ENCODE measurements at regions not wholly inside any gene's neighbourhood (a gene's known extent, or its start where the extent isn't known, plus 50 kb on each side); places are given as distances from the start of the nearest gene placed in this dataset.
A peak's percentile ranks its signal among the peaks of the same experiment; 100 is the strongest.

GRCh38 chr2:186058614-186059013, 320.0 kb downstream of the FSIP2 start:
- Histone ChIP-seq H3K4me3 (no peak overlapping the region), H3K4me1 (ENCODE audit: control insufficient read depth in 5 of 5, insufficient read depth in 5 of 5, low read length in 5 of 5) (peaks cover 0 to 26% (median 5%) of the 10 kb centered on the region in 5 donors), H3K9ac (ENCODE audit: insufficient read depth in 1 of 2, low read length in 2 of 2) (no peak overlapping the region), H3K27me3 (ENCODE audit: control insufficient read depth in 3 of 3, insufficient read depth in 3 of 3, low read length in 2 of 3) (no peaks in the 10 kb centered on the region), H3K9me3 (ENCODE audit: control insufficient read depth in 4 of 4, insufficient read depth in 3 of 4, low read length in 3 of 4) (no peaks in the 10 kb centered on the region), H3K27ac (ENCODE audit: low read depth in 1 of 2, low read length in 1 of 2) (no peak overlapping the region), H3K36me3 (ENCODE audit: control insufficient read depth in 4 of 4, insufficient read depth in 4 of 4, low read length in 4 of 4) (no peaks in the 10 kb centered on the region)
- DNase-seq (peak in 2 of 3 donors; percentile 74), ATAC-seq (ENCODE audit: insufficient read depth, low FRiP score) (no peak)
- no peak for TF ChIP-seq CTCF (IDR thresholded peaks at IDR 0.05; ENCODE audit: control extremely low read depth, extremely low read depth)
- 87 to 89% methylated on average over 3 of the region's 3 CpGs for WGBS, 2 donors

DNA sequence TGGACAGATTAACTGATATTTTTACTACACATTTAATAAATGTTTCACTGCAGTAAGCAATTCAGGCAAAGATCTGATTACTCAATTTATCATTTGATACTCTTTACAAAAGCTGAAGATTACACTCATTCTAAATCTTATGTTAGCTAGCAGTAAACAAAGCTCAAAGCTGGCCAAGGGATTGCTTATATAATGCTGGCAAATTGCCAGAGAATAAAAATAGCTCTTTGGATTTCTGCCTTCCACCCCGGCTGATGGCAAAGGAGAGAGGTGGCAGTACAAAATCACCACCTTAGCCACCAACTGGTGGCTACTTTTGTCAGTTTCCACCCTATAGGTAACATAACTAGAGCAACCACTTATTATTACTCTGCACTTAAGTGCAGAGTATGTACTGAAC, 320.5 kb downstream of the FSIP2 start:
- Histone ChIP-seq H3K9ac (ENCODE audit: insufficient read depth in 1 of 2, low read length in 2 of 2) (no peak overlapping the region), H3K27me3 (ENCODE audit: control insufficient read depth in 3 of 3, insufficient read depth in 3 of 3, low read length in 2 of 3) (no peaks in the 10 kb centered on the region), H3K9me3 (ENCODE audit: control insufficient read depth in 4 of 4, insufficient read depth in 3 of 4, low read length in 3 of 4) (no peaks in the 10 kb centered on the region), H3K4me1 (ENCODE audit: control insufficient read depth in 5 of 5, insufficient read depth in 5 of 5, low read length in 5 of 5) (peaks cover 0 to 26% (median 5%) of the 10 kb centered on the region in 5 donors), H3K36me3 (ENCODE audit: control insufficient read depth in 4 of 4, insufficient read depth in 4 of 4, low read length in 4 of 4) (no peaks in the 10 kb centered on the region), H3K27ac (ENCODE audit: low read depth in 1 of 2, low read length in 1 of 2) (no peak overlapping the region), H3K4me3 (no peak overlapping the region)
- DNase-seq (peak; percentile 36 to 83 (median 83)), ATAC-seq (ENCODE audit: insufficient read depth, low FRiP score) (no peak)
- TF ChIP-seq CTCF (IDR thresholded peaks at IDR 0.05; ENCODE audit: control extremely low read depth, extremely low read depth) = no peak
- 20 to 43% methylated on average over 1 of the region's 1 CpG for WGBS, 2 donors

- TF ChIP-seq CTCF (IDR thresholded peaks at IDR 0.05; ENCODE audit: control extremely low read depth, extremely low read depth) = no peak
- peaks cover 0 to 26% (median 5%) of the 10 kb centered on the region in 5 donors for H3K4me1 ChIP-seq (ENCODE audit: control insufficient read depth in 5 of 5, insufficient read depth in 5 of 5, low read length in 5 of 5)
- H3K4me3 ChIP-seq = no peak overlapping the region
- no peak overlapping the region for H3K27ac ChIP-seq (ENCODE audit: low read depth in 1 of 2, low read length in 1 of 2)
- no peaks in the 10 kb centered on the region for H3K9me3 ChIP-seq (ENCODE audit: control insufficient read depth in 4 of 4, insufficient read depth in 3 of 4, low read length in 3 of 4)
- DNase-seq (no peak), ATAC-seq (ENCODE audit: insufficient read depth, low FRiP score) (no peak)
- no peaks in the 10 kb centered on the region for H3K27me3 ChIP-seq (ENCODE audit: control insufficient read depth in 3 of 3, insufficient read depth in 3 of 3, low read length in 2 of 3)
- H3K9ac ChIP-seq (ENCODE audit: insufficient read depth in 1 of 2, low read length in 2 of 2) = no peak overlapping the region
- no peaks in the 10 kb centered on the region for H3K36me3 ChIP-seq (ENCODE audit: control insufficient read depth in 4 of 4, insufficient read depth in 4 of 4, low read length in 4 of 4)
Measured at GRCh38 chr2:186060744-186061440, 322.3 kb downstream of the FSIP2 start.

GRCh38 chr2:186064507-186064906, 325.9 kb downstream of the FSIP2 start:
- TF ChIP-seq CTCF (IDR thresholded peaks at IDR 0.05; ENCODE audit: control extremely low read depth, extremely low read depth) = no peak
- 86 to 89% methylated on average over 3 of the region's 3 CpGs for WGBS, 2 donors
- DNase-seq (no peak), ATAC-seq (ENCODE audit: insufficient read depth, low FRiP score) (no peak)
- peaks cover 0 to 14% (median 0%) of the 10 kb centered on the region in 5 donors for H3K4me1 ChIP-seq (ENCODE audit: control insufficient read depth in 5 of 5, insufficient read depth in 5 of 5, low read length in 5 of 5)
- H3K27me3 ChIP-seq (ENCODE audit: control insufficient read depth in 3 of 3, insufficient read depth in 3 of 3, low read length in 2 of 3) = no peaks in the 10 kb centered on the region
- no peaks in the 10 kb centered on the region for H3K36me3 ChIP-seq (ENCODE audit: control insufficient read depth in 4 of 4, insufficient read depth in 4 of 4, low read length in 4 of 4)
- H3K9me3 ChIP-seq (ENCODE audit: control insufficient read depth in 4 of 4, insufficient read depth in 3 of 4, low read length in 3 of 4) = no peaks in the 10 kb centered on the region
- no peak overlapping the region for H3K4me3 ChIP-seq
- H3K9ac ChIP-seq (ENCODE audit: insufficient read depth in 1 of 2, low read length in 2 of 2) = no peak overlapping the region
- H3K27ac ChIP-seq (ENCODE audit: low read depth in 1 of 2, low read length in 1 of 2) = no peak overlapping the region

Data from lung (tissue), 11 donors.